ENCODE measurements at regions not wholly inside any gene's neighbourhood (a gene's known extent, or its start where the extent isn't known, plus 50 kb on each side); places are given as distances from the start of the nearest gene placed in this dataset.

- Histone ChIP-seq H3K27ac (no peak overlapping the region), H3K4me3 (ENCODE audit: low read depth in 1 of 2, low read length in 1 of 2) (no peak overlapping the region), H3K9me3 (no peaks in the 10 kb centered on the region), H3K27me3 (no peaks in the 10 kb centered on the region), H3K4me1 (ENCODE audit: control insufficient read depth in 1 of 2, insufficient read depth in 1 of 2, low read depth in 1 of 2, low read length in 1 of 2) (no peaks in the 10 kb centered on the region), H3K36me3 (no peaks in the 10 kb centered on the region)
- no peak for TF ChIP-seq CTCF (IDR thresholded peaks at IDR 0.05)
These were observed 470.8 kb downstream of the INHBA start for GRCh38 chr7:41232086-41232485.

GRCh38 chr7:41224063-41224763, 478.7 kb downstream of the INHBA start:
- H3K27me3 ChIP-seq: no peaks in the 10 kb centered on the region
- no peaks in the 10 kb centered on the region for H3K9me3 ChIP-seq
- H3K27ac ChIP-seq: no peak overlapping the region
- peaks cover 0 to 8% of the 10 kb centered on the region in 2 experiments for H3K4me1 ChIP-seq (ENCODE audit: control insufficient read depth in 1 of 2, insufficient read depth in 1 of 2, low read depth in 1 of 2, low read length in 1 of 2)
- H3K4me3 ChIP-seq (ENCODE audit: low read depth in 1 of 2, low read length in 1 of 2): no peak overlapping the region
- no peak for TF ChIP-seq CTCF (IDR thresholded peaks at IDR 0.05)
- H3K36me3 ChIP-seq: no peaks in the 10 kb centered on the region

GRCh38 chr7:41222746-41223145, 480.1 kb downstream of the INHBA start:
- Histone ChIP-seq H3K27ac (no peak overlapping the region), H3K4me1 (ENCODE audit: control insufficient read depth in 1 of 2, insufficient read depth in 1 of 2, low read depth in 1 of 2, low read length in 1 of 2) (peaks cover 0 to 8% of the 10 kb centered on the region in 2 experiments)
- no peak for TF ChIP-seq CTCF (IDR thresholded peaks at IDR 0.05)

GRCh38 chr7:41220266-41220665, 482.6 kb downstream of the INHBA start:
- Histone ChIP-seq H3K9me3 (no peaks in the 10 kb centered on the region), H3K4me3 (ENCODE audit: low read depth in 1 of 2, low read length in 1 of 2) (no peak overlapping the region), H3K27ac (no peak overlapping the region), H3K36me3 (no peaks in the 10 kb centered on the region), H3K4me1 (ENCODE audit: control insufficient read depth in 1 of 2, insufficient read depth in 1 of 2, low read depth in 1 of 2, low read length in 1 of 2) (no peaks in the 10 kb centered on the region), H3K27me3 (no peaks in the 10 kb centered on the region)
- TF ChIP-seq CTCF (IDR thresholded peaks at IDR 0.05): no peak

More at GRCh38 chr7:41222746-41223145, 480.1 kb downstream of the INHBA start:
- H3K4me3 ChIP-seq (ENCODE audit: low read depth in 1 of 2, low read length in 1 of 2): no peak overlapping the region
- no peaks in the 10 kb centered on the region for H3K27me3 ChIP-seq
- H3K36me3 ChIP-seq: no peaks in the 10 kb centered on the region
- no peaks in the 10 kb centered on the region for H3K9me3 ChIP-seq

- Histone ChIP-seq H3K4me1 (ENCODE audit: control insufficient read depth in 1 of 2, insufficient read depth in 1 of 2, low read depth in 1 of 2, low read length in 1 of 2) (no peaks in the 10 kb centered on the region), H3K9me3 (no peaks in the 10 kb centered on the region)
These were observed 483.6 kb downstream of the INHBA start for GRCh38 chr7:41219276-41219675.

More at GRCh38 chr7:41219276-41219675, 483.6 kb downstream of the INHBA start:
- H3K36me3 ChIP-seq: no peaks in the 10 kb centered on the region
- no peak for TF ChIP-seq CTCF (IDR thresholded peaks at IDR 0.05)
- no peak overlapping the region for H3K4me3 ChIP-seq (ENCODE audit: low read depth in 1 of 2, low read length in 1 of 2)
- H3K27me3 ChIP-seq: no peaks in the 10 kb centered on the region
- H3K27ac ChIP-seq: no peak overlapping the region
